HG03439 (cell line): ENCODE measurements at regions not wholly inside any gene's neighbourhood (a gene's known extent, or its start where the extent isn't known, plus 50 kb on each side); places are given as distances from the start of the nearest gene placed in this dataset.
"Not testable (repeated sequence)": the region's sequence is repeated elsewhere in the genome, so short reads cannot be mapped to it uniquely, and the experiment has no call there.

Experiments used
- ATAC-seq: cut with Tn5 transposase; IDR thresholded peaks from one replicate; pipeline ENCODE4 v1.9.1; 2021; ENCODE audit warnings: mild to moderate bottlenecking, moderate library complexity; ENCODE audit not compliant: unreplicated experiment

DNA sequence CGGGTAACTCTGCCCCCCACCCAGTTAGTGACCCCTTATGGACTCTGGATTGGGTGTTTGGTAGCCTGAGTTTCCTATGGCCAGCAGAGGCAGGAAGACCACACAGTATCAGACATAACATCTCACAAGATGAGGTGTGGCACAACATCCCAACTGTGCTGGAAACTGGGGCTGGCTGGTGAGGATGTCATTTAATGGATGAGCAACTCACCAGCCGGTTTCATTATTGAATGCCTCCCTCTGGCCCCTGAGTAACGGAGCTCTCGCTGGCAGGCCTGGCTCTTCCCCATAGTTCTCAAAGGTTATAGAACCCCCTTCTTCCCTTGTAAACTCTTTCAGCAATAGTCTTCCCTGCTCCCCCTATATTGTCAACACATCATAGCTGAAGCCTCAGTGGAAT is 195.0 kb downstream of the BCL11A start:
- no peak for ATAC-seq

- ATAC-seq: no peak
Observed at GRCh38 chr2:60357996-60358395, 195.5 kb downstream of the BCL11A start.

DNA sequence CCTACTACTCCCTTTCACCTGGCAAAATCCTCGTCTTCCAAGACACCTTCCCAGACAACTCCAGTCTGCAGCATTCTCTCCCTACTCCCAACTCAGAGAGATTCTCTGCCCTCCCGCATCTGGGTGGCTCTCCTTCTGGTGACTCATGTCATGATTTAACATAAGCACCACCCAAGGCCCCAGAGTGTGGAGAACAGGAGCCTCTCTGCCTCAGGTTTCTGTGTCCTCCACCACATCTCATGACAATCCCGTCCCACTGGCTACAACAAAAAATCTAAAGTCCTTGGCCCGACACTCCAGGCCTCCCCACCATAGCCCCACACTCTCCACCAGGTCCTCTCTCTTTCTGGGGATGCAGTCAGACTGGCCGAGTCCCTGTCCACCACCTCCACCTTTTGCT is 197.1 kb downstream of the BCL11A start:
- ATAC-seq: no peak

- ATAC-seq: no peak
Observed at GRCh38 chr2:60355849-60356261, 197.6 kb downstream of the BCL11A start.

- ATAC-seq: no peak
Observed at GRCh38 chr2:60354713-60355112, 198.7 kb downstream of the BCL11A start.

GRCh38 chr2:60353863-60354262 is 199.6 kb downstream of the BCL11A start:
- peak; percentile 55 for ATAC-seq

DNA sequence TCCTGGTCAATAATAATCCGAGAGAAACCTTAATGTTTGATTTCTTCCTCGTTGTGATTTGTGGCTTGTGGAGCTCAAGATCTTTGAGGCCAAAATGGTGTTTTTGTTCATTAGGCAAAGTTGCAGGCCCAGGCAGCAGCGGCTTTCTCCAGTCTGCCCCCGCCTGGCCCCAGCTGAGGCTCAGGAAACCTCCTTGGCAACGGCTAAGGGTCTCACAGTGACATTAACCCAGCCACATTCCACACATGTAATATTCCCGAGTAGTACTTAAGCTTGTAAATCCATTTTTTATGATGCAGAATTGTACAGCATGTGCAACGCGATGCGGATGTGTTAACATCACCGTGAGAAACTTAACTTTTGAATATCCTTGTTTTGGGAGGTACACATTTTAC is 200.1 kb downstream of the BCL11A start:
- peak; percentile 20 for ATAC-seq

DNA sequence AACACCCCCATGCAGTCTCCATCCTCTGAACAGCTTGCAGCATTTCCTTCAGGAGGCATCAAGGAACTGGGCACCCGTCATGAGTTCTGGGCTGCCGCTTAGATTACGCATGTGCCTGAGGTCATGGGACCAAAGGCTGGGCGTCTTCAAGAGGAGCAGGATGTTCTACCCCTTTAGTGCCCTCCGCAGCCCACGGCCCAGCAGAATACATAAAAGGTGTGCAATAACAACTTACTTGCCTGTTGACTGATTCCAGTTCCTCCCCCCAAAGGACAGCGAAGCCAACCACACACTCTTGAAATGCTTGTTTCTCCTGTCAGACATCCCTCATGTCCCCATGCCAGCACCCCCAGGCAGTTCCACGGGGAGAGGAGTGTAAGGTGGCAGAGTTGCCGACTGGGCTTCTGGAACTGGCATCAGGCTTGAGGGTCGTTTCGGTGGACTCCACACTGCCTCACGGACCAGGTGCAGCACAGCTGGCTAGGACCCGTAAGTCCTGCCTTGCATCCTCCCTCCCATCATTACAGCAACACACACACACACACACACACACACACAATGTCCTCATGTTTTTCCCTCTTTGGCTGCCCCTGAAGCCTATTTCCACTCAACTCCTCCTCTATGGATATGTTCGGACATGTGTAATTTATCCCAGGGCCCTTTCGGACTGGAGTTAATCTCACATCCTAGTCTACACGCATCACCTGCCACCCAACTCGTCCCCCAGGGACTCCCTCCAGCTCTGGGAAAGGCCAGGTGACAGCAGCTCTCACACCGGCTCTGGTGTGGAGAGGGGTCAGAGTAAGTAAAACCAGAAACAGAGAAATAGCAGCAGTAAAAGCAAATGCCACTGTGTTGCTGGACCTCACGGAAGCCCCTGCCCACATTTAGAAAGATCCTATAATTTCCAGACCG is 200.7 kb downstream of the BCL11A start:
- no peak for ATAC-seq

- ATAC-seq: no peak
Observed at GRCh38 chr2:60351802-60352201, 201.7 kb downstream of the BCL11A start.

GRCh38 chr2:60351321-60351720 is 202.1 kb downstream of the BCL11A start:
- no peak for ATAC-seq

DNA sequence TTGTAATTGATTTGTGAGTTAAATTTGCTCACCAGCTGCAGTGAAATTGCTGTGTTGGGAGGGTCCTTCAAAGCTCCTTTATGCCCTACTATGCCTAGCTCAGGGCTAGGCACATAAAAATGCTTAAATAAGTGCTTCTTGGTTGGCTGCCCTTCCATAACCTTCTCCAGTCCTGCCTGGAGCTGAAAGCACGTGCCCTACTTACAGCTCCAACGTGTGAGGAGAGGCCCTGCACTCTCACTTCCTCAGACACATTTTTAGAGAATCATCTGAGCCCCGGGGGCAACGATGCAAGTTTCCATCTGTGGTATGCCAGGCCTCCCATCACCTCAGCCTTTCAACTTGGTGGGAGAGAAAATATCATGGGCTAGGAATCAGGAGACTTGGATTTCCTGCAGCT is 202.7 kb downstream of the BCL11A start:
- ATAC-seq: no peak

DNA sequence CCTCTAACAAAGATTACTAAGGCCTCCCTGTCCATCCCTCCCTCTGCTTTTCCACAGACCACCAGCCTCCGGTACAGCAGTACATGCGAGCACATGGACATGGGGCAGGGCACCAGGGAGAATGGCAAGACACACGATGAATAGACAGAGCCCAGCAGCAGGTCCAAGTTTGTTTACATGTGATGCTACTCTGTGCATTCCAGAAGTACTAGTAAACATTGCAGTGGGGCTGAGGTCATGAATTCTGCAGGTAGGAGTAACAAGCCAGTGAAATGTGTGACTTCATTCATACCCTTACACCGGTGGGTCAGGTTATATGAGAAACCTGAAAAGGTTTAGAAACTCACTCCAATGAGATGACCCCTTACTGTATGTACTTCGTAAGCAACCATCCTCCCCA is 205.7 kb downstream of the BCL11A start:
- ATAC-seq: no peak

DNA sequence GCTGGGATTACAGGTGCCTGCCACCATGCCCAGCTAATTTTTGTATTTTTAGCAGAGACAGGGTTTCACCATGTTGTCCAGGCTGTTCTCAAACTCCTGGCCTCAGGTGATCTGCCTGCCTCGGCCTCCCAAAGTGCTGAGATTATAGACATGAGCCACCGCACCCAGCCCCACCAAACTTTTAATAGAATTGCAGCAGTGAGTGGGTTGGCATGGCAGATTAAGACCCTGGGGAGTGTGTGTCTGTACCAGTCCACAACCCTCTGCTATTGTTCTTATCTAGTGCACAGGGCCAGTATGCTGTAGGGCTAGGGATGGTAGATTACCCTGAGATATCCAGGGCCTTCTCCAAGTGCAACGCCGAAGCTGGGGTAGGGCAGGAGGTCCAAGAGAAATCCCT is 211.0 kb downstream of the BCL11A start:
- ATAC-seq: not testable (repeated sequence)

DNA sequence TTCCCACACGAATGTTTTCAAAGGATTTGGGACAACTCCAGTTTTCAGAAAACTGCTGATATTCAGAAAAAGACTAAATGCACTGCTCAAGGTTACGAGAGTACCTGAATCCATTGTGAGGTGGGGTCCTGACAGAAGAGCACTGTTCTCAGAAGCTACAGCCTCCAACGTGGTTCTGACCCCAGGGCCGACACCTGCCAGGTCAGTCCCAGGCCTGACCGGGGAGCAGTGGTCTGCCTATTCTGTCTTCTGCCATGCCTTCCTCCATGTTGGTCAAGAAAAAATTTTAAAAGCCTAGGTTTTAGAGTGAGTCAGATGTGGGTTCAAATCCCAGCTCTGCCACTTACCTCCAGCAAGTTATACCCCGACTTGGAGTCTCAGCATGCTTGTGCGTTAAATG is 212.3 kb downstream of the BCL11A start:
- ATAC-seq: no peak

GRCh38 chr2:60339286-60339685 is 214.2 kb downstream of the BCL11A start:
- no peak for ATAC-seq

DNA sequence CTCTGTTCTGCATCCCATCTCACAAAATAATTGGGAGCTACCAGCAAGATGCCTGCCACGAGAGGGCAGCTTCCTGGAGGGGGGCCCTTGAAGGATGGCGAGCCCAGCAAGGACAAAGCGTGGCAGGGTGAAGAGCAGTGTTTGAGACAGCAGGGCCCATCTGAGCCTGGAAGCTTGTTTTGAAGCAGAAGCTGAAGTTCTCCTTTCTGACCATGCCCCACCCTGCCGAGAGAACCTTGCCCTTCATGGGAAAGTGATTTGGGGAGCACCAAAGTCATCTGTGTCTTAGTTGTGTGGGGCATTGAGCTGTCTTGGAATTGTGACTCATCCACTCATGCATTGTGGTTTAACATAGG is 216.3 kb downstream of the BCL11A start:
- ATAC-seq: no peak

DNA sequence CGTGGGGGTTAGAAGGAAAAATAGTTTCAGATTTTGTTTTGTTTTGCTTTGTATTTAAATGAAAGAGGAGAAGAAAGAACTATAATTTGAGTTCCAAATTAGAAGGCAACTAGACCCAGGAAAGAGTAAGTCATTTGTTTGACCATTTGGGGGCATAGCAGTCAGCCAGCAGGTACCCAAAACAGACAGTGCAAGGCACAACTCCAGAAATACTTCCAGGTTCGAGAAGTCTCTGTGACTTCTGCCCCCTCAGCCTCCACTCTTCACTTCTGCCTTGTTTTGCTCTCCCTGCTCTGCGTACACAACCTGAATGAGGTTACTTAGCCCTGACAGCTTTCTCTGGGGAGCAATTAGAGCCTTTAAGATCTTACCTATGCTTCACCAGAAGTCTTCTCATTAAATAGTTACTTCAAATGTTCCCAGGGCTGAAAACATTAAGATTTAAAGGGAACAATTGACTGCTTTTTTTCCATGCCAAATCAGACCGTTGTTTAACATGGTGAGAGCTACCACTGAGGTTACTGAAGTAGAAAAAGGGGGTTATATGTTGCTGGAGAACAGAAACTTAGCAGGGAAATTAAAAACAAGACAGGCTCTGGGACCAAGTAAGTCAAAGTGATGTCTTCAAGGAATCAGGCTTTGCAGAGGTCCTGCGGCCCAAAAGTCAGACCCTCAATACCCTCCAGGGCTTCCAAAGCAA is 216.9 kb downstream of the BCL11A start:
- ATAC-seq: no peak

- ATAC-seq: no peak
Observed at GRCh38 chr2:60335533-60336237, 217.8 kb downstream of the BCL11A start.

DNA sequence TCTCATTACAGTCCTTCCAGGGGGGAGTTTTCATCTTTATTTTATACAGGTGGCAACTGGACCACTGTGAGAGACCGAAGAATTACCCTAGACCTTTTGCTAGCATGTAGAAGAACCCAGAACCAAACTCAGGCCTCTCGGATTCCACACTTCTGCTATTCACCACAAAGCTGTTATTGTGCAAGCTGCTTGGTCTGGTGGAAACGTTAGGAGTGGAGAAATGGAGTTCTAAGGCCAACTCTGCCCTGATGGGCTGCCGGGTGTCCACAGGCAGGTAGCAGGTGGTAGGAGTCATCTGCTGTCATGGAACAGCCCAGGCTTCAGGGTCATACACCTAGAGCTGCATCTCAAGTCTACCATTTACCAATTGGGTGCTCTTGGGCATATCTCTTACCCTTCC is 218.8 kb downstream of the BCL11A start:
- no peak for ATAC-seq

- no peak for ATAC-seq
Observed at GRCh38 chr2:60333264-60333663, 220.2 kb downstream of the BCL11A start.

DNA sequence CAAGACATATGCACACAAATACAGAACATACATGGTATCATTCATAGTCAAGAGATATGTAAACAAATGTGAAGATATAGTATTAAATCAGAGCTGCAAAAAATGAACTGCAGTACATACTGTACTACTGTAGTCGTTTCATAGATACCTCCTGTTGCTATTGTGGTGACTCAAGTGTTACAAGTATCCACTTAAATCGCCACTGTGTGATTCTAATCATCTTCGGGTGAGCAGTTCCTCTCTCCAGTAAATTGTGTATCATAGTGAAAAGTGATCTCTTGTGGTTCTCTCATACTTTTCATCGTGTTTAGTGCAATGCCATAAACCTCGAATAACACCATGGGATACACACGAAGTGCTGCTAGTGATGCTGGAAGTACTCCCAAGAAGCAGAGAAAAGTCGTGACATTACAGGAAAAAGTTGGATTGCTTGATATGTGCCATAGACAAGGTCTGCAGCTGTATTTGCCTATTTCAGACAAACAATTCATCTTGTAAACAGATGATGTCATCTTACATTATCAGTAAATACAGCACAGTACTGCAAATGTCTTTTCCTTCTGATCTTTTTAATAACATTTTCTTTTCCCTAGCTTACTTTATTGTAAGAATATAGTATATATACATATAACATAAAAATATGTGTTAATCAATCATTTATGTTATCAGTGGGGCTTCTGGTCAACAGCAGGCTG is 222.2 kb downstream of the BCL11A start:
- no peak for ATAC-seq
